ENCODE measurements at regions not wholly inside any gene's neighbourhood (a gene's known extent, or its start where the extent isn't known, plus 50 kb on each side); places are given as distances from the start of the nearest gene placed in this dataset.

- Histone ChIP-seq H3K36me3 (ENCODE audit: control insufficient read depth, low read length) (no peaks in the 10 kb centered on the region), H3K9me3 (ENCODE audit: control insufficient read depth, insufficient read depth, low read length) (no peaks in the 10 kb centered on the region), H3K27me3 (ENCODE audit: control insufficient read depth, low read length) (no peaks in the 10 kb centered on the region), H3K27ac (ENCODE audit: low read depth, low read length) (no peak overlapping the region), H3K9me2 (replicated peaks; ENCODE audit: control insufficient read depth, low read length) (no peaks in the 10 kb centered on the region; the same call in 1 of the 2 replicates), H3K4me3 (ENCODE audit: low read length) (no peak overlapping the region), H3K4me2 (ENCODE audit: low read length) (no peak overlapping the region), H4K20me1 (ENCODE audit: control insufficient read depth, insufficient read depth, low read depth, low read length) (no peaks in the 10 kb centered on the region), H3F3A (ENCODE audit: control insufficient read depth, insufficient read depth) (no peaks in the 10 kb centered on the region), H3K79me2 (ENCODE audit: control insufficient read depth, low read length) (no peaks in the 10 kb centered on the region), H3K4me1 (ENCODE audit: control insufficient read depth, low read length) (no peaks in the 10 kb centered on the region)
- TF ChIP-seq CTCF (IDR thresholded peaks at IDR 0.05; ENCODE audit: low read depth, low read length, poor library complexity, severe bottlenecking): no peak
- no peak for TF ChIP-seq EZH2phosphoT487 (IDR thresholded peaks at IDR 0.05; ENCODE audit: borderline replicate concordance, low read length)
Measured at GRCh38 chr9:18046068-18046467, 427.9 kb upstream of the ADAMTSL1 start.

GRCh38 chr9:18051638-18052037 is 422.3 kb upstream of the ADAMTSL1 start:
- no peaks in the 10 kb centered on the region for H3K36me3 ChIP-seq (ENCODE audit: control insufficient read depth, low read length)
- H3K4me2 ChIP-seq (ENCODE audit: low read length): no peak overlapping the region
- no peaks in the 10 kb centered on the region for H3K9me2 ChIP-seq (replicated peaks; ENCODE audit: control insufficient read depth, low read length)
- peaks cover 5% of the 10 kb centered on the region for H3K4me1 ChIP-seq (ENCODE audit: control insufficient read depth, low read length)
- peaks cover 5% of the 10 kb centered on the region; the same call in 1 of the 2 replicates for H3K27me3 ChIP-seq (ENCODE audit: control insufficient read depth, low read length)
- no peak overlapping the region for H3K27ac ChIP-seq (ENCODE audit: low read depth, low read length)
- H3K9me3 ChIP-seq (ENCODE audit: control insufficient read depth, insufficient read depth, low read length): no peaks in the 10 kb centered on the region
- no peaks in the 10 kb centered on the region for H4K20me1 ChIP-seq (ENCODE audit: control insufficient read depth, insufficient read depth, low read depth, low read length)
- H3K79me2 ChIP-seq (ENCODE audit: control insufficient read depth, low read length): no peaks in the 10 kb centered on the region
- TF ChIP-seq EZH2phosphoT487 (IDR thresholded peaks at IDR 0.05; ENCODE audit: borderline replicate concordance, low read length): no peak
- H3K4me3 ChIP-seq (ENCODE audit: low read length): no peak overlapping the region
- H3F3A ChIP-seq (ENCODE audit: control insufficient read depth, insufficient read depth): no peaks in the 10 kb centered on the region

DNA sequence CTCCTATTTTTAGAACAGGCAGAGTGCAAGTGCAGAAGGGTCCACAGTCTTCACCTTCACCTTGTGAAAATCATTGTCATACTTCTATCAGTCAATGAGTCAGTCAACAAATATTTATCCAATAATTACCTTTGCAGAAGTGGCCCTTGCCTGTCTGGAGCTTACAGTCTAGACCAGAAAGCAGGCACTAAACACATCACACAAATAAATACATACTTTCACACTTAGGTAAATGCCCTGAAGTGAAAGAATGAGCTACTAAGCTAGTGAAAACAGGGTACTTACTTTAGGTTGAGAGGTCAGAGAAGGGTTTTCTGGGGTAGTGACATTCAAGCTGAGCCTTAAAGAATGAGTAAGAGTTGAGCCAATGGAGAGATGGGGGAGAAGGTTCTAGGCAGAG is 421.9 kb upstream of the ADAMTSL1 start:
- TF ChIP-seq EZH2phosphoT487 (IDR thresholded peaks at IDR 0.05; ENCODE audit: borderline replicate concordance, low read length) (no peak), CTCF (IDR thresholded peaks at IDR 0.05; ENCODE audit: low read depth, low read length, poor library complexity, severe bottlenecking) (no peak)

GRCh38 chr9:18056269-18056992 is 417.5 kb upstream of the ADAMTSL1 start:
- Histone ChIP-seq H3K27ac (ENCODE audit: low read depth, low read length) (no peak overlapping the region), H3K4me1 (ENCODE audit: control insufficient read depth, low read length) (peaks cover 13% of the 10 kb centered on the region), H3K4me3 (ENCODE audit: low read length) (no peak overlapping the region), H3K4me2 (ENCODE audit: low read length) (peak overlapping the region; percentile 0; the same call in 1 of the 2 replicates), H3K9me2 (replicated peaks; ENCODE audit: control insufficient read depth, low read length) (no peaks in the 10 kb centered on the region), H3K79me2 (ENCODE audit: control insufficient read depth, low read length) (no peaks in the 10 kb centered on the region), H3K9me3 (ENCODE audit: control insufficient read depth, insufficient read depth, low read length) (no peaks in the 10 kb centered on the region), H3K27me3 (ENCODE audit: control insufficient read depth, low read length) (peaks cover 11% of the 10 kb centered on the region), H4K20me1 (ENCODE audit: control insufficient read depth, insufficient read depth, low read depth, low read length) (no peaks in the 10 kb centered on the region), H3F3A (ENCODE audit: control insufficient read depth, insufficient read depth) (no peaks in the 10 kb centered on the region), H3K36me3 (ENCODE audit: control insufficient read depth, low read length) (no peaks in the 10 kb centered on the region)
- no peak for TF ChIP-seq EZH2phosphoT487 (IDR thresholded peaks at IDR 0.05; ENCODE audit: borderline replicate concordance, low read length)
- no peak for TF ChIP-seq CTCF (IDR thresholded peaks at IDR 0.05; ENCODE audit: low read depth, low read length, poor library complexity, severe bottlenecking)

More for the DNA sequence above, 421.9 kb upstream of the ADAMTSL1 start:
- Histone ChIP-seq H3K4me2 (ENCODE audit: low read length) (no peak overlapping the region), H3K9me3 (ENCODE audit: control insufficient read depth, insufficient read depth, low read length) (no peaks in the 10 kb centered on the region), H3K4me3 (ENCODE audit: low read length) (no peak overlapping the region), H3K27me3 (ENCODE audit: control insufficient read depth, low read length) (peaks cover 5% of the 10 kb centered on the region; the same call in 1 of the 2 replicates), H3F3A (ENCODE audit: control insufficient read depth, insufficient read depth) (no peaks in the 10 kb centered on the region), H4K20me1 (ENCODE audit: control insufficient read depth, insufficient read depth, low read depth, low read length) (no peaks in the 10 kb centered on the region), H3K79me2 (ENCODE audit: control insufficient read depth, low read length) (no peaks in the 10 kb centered on the region), H3K4me1 (ENCODE audit: control insufficient read depth, low read length) (peaks cover 9% of the 10 kb centered on the region), H3K9me2 (replicated peaks; ENCODE audit: control insufficient read depth, low read length) (no peaks in the 10 kb centered on the region), H3K27ac (ENCODE audit: low read depth, low read length) (no peak overlapping the region), H3K36me3 (ENCODE audit: control insufficient read depth, low read length) (no peaks in the 10 kb centered on the region)

Data from DOHH2 (cell line).